ENCODE measurements at regions not wholly inside any gene's neighbourhood (a gene's known extent, or its start where the extent isn't known, plus 50 kb on each side); places are given as distances from the start of the nearest gene placed in this dataset.

- no peak for DNase-seq (ENCODE audit: low read depth in 3 of 3)
Observed at GRCh38 chr3:39748763-39749162, 60.6 kb upstream of the MYRIP start.

- DNase-seq (ENCODE audit: low read depth in 3 of 3) = no peak
Observed at GRCh38 chr3:39750712-39751111, 58.7 kb upstream of the MYRIP start.

- no peak for DNase-seq (ENCODE audit: low read depth in 3 of 3)
Observed at GRCh38 chr3:39751286-39751685, 58.1 kb upstream of the MYRIP start.

GRCh38 chr3:39752019-39752637, 57.3 kb upstream of the MYRIP start:
- no peak for DNase-seq (ENCODE audit: low read depth in 3 of 3)

GRCh38 chr3:39752751-39753150, 56.7 kb upstream of the MYRIP start:
- DNase-seq (ENCODE audit: low read depth in 3 of 3) = no peak

DNA sequence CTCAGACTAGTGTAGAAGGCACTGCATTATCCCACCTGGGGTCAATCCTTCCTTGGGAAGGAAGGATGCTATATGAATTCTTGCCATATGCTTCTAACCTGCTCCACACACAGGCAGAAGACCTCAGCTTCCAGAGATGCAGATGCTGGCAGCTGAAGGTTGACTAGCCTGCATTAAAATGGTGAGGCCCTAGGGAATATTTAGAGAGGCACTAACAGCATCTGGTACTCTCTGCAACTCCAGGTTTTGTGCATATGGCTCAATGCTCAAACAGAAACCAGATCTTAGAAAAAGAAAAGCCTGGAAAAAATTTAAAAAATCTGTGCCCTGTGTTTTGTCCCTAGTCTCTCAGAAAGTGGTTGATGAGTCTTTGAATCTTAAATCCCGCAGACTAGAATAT, 56.0 kb upstream of the MYRIP start:
- no peak for DNase-seq (ENCODE audit: low read depth in 3 of 3)

- no peak for DNase-seq (ENCODE audit: low read depth in 3 of 3)
Observed at GRCh38 chr3:39754549-39754948, 54.9 kb upstream of the MYRIP start.

DNA sequence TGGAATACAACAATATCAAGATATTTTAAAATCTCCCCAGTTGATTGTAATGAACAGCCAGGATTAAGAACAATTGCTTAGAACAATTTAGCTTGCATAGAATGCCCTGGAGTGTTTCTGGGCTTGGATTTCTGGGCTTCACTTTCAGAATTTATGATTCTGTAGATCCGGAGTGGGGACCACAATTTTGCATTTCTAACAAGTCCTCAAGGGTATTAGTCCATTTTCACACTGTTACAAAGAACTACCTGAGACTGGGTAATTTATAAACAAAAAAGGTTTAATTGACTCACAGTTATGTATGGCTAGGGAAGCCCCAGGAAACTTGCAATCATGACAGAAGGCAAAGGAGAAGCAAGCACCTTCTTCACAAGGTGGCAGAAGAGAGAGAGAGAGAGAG, 54.3 kb upstream of the MYRIP start:
- no peak for DNase-seq (ENCODE audit: low read depth in 3 of 3)

DNA sequence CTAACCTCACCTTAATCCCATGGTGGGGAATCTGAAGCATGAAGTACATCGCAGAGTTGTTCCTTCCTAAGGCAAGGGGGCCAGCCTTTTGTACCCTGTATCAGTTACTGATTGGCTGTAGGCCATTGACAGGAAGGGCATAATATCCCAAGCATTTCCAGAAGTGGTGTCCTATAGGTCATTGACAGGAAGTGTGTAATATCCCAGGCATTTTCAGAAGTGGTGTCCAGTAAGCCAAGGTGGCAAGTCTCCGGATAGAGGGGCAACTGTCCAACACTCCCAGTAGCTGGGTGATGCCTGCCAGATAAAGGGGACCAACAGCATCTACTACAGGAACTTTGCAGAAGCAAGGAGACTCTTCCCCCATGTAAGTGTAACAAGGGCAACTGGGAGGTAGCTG, 52.1 kb upstream of the MYRIP start:
- no peak for DNase-seq (ENCODE audit: low read depth in 3 of 3)
